ENCODE measurements at regions not wholly inside any gene's neighbourhood (a gene's known extent, or its start where the extent isn't known, plus 50 kb on each side); places are given as distances from the start of the nearest gene placed in this dataset.

DNA sequence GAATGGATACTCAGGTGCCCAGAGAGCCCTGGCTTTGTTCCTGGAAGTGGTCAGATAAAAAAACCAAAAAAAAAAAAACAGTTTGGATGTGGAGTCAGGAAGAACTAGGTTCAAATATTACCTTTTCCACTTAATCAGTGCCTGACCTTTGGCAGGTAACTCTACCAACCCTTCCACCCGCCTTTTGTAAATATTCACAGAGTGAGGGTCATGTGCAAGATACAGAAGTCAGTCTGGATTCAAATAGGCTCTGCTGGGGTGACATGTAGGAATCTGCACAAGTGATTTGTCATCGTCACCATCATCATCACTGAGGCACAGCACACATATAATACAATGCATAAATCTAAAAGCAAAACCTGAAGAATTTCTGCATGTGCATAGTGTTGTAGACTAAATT lies 490.7 kb downstream of the MIAT start:
- TF ChIP-seq, protein P1, sequence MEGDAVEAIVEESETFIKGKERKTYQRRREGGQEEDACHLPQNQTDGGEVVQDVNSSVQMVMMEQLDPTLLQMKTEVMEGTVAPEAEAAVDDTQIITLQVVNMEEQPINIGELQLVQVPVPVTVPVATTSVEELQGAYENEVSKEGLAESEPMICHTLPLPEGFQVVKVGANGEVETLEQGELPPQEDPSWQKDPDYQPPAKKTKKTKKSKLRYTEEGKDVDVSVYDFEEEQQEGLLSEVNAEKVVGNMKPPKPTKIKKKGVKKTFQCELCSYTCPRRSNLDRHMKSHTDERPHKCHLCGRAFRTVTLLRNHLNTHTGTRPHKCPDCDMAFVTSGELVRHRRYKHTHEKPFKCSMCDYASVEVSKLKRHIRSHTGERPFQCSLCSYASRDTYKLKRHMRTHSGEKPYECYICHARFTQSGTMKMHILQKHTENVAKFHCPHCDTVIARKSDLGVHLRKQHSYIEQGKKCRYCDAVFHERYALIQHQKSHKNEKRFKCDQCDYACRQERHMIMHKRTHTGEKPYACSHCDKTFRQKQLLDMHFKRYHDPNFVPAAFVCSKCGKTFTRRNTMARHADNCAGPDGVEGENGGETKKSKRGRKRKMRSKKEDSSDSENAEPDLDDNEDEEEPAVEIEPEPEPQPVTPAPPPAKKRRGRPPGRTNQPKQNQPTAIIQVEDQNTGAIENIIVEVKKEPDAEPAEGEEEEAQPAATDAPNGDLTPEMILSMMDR (optimal IDR thresholded peaks at IDR 0.05 in 1 of 3, IDR thresholded peaks at IDR 0.05 in 1 of 3, conservative IDR thresholded peaks at IDR 0.05 in 1 of 3; ENCODE audit: extremely low read depth in 1 of 3, insufficient read depth in 2 of 3, low read length in 3 of 3) = no peak
- no peak for TF ChIP-seq EZH2 (IDR thresholded peaks at IDR 0.05; ENCODE audit: low read length)

All from keratinocyte (primary cell).